HK-2 (cell line): ENCODE measurements at regions not wholly inside any gene's neighbourhood (a gene's known extent, or its start where the extent isn't known, plus 50 kb on each side); places are given as distances from the start of the nearest gene placed in this dataset.
A peak's percentile ranks its signal among the peaks of the same experiment; 100 is the strongest.

Source experiments
- DNase-seq: peaks from one replicate; pipeline ENCODE4 v3.0.0-alpha.2; 2018; ENCODE audit not compliant: unreplicated experiment

GRCh38 chr12:19572920-19573558, 133.7 kb downstream of the AEBP2 start:
- DNase-seq, result peak; percentile 27

DNA sequence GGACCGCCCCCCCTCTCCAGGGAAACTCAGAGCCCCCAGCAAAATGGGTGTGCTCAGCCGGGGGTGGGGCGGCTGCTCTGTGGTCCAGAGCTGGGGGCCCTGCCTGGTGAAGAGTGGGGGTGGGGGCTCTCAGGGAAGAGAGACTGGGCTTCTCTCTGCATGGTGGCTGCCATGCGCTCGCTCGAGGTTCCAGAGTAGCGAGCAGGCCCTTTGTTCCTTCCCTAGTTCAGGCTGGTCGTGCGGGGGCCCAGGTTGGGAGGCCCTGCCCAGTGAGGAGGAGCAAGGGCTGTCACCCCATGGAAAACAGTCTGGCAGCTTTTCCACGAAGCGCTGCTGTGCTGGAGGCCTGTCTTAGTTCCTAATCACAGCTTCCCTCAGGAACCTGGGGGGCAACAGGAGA, 134.6 kb downstream of the AEBP2 start:
- DNase-seq, result no peak

DNA sequence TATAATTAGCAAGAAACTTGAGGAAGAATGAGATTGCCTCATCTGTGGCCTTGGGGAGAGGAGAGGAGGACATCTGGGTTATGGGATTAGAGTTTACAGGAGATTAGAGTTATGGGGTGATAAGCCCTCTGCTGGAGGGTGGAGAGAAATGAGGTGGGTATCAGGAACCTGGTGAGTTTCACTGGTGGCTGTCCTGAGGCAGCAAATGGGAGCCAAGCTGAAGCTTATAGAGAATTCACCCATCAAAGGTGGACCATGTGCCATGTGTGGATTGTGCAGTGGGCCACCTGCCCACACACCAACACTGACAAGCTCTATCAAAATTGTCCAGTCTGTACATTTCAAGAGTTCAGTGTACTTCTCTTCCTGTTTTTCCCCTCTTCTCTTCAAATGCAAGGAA, 135.3 kb downstream of the AEBP2 start:
- no peak for DNase-seq

DNA sequence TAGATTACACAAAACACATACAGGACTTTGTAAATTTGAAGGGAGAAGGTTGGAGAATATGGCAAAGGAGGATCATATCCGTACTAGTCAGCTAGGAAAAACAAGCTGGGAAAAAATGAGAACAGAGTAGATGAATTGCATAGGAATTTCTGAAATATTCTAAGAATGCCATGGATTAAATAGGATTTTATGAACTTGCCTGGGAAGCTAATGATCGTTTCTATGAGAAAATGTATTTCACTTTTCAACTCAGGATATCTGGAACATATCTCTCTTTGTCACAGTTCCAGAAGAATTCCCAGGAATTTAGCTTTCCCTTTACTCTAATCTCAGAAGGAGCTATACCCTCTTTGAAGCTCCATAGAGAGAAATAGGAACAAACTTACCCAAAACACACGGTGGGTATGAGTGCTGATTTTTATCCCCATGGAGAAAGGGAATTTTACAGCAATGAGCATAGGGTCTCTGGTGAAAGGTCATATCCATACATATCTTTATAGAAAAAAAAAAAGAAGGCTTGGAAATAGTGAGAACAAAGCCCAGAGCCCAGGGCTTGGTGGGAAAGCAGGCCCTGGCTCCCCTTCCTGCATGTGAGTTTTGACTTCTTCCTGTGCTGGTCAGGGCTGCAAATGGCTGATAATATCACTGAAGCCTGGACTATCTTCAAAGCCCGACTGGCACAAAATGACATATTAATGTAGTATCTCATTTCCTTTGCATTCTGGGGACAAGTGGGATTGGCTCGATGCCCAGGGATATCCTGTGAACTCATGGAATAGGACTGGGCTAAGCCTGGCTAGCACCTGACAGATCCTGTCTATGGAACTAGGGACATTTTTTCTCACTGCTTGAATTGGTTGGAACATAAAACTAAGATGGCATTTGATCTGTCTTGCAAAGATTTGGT, 136.3 kb downstream of the AEBP2 start:
- DNase-seq, result peak; percentile 28

DNA sequence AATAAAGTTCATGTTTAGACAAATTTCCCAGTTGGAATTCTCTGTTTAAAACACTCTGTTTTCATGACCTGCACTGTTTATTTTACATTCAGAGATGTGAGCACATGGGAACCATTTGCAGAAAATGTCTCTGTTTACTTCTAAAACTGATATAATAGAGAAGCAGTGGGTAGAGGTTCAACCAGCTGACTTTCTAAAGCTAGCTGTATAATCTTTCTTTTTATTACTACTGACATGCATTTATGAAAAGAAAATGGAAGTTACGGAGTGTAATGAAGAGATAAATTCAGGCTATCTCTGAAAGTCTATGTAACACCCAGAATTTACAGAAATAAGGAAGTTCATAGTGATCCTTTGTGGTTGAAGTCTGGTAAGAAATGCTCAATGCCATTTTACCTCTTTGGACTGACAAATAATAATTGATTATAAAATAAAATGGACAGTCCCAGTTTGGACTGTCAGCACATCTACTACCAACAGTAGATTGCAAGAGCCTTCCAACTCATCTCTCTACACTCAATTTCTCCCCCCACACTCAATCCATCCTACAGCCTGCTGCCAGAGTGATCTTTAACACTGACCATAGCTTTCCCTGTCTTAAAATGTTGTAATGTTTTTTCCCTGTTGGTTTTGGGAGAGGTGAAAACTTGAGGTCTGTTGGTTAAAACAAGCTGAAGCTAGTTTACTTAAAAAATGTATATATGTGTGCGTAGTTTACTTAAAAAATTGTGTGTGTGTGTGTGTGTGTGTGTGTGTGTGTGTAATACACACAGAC, 137.4 kb downstream of the AEBP2 start:
- no peak for DNase-seq

GRCh38 chr12:19577281-19577530, 137.9 kb downstream of the AEBP2 start:
- no peak for DNase-seq

GRCh38 chr12:19584732-19585131, 145.4 kb downstream of the AEBP2 start:
- DNase-seq, result no peak

DNA sequence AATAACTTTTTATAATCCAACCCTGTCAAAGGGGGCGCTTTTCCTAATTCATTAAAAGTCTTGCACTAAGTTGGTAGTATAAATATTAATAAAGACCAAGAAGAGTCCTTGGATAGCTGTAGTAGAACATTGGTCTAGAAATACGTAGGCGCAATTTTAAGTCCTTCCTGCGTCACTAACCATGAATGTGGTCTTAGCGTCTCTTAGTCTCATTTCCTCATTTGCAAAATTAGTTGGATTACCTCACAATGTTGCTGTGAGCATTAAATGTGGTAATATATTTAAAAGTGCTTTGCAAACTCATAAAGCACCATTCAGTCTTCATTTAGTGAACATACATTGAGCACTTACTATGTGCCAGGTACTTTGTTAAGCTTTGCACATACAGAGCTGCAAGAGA, 149.7 kb downstream of the AEBP2 start:
- DNase-seq, result no peak

DNA sequence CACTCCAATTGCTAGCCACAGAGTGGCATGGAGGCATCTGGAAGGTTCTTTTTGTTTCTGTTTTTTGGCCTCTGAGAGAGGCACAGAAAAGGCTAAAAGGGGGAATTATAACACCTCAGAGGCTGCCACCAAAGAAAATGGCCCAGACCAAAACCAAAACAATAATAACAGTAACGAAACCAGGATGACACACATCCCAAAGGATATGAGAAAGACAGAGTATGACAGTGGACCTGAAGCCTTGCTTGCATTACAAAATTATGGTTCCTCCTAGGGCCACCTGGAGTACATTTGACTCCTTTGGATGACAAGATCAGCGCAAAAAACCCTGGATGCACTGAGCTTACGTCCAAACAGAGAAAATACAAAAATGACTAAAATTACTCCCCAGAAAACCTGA, 152.7 kb downstream of the AEBP2 start:
- DNase-seq, result no peak

- DNase-seq, result no peak
These were observed 157.3 kb downstream of the AEBP2 start for GRCh38 chr12:19596434-19597166.

- DNase-seq, result no peak
These were observed 158.1 kb downstream of the AEBP2 start for GRCh38 chr12:19597167-19598026.

DNA sequence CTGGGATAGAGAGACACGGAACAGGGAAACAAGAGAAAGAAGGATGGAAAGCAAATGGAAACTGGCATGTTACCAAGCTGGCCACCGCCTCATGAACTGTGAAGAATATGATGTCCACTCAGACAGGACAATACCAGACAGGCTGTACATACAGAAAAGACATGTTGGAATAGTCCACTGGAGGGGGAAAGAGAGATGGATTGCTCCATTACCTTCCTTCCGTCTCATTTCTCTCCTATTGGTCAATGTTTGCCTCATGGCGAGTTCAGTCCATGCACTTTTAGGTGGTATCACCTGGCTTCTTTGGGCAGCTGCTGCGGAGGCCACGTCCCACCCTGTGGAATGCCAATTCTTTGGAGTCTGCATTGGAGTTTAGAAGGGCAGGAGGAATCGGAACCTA, 166.4 kb downstream of the AEBP2 start:
- DNase-seq, result no peak

DNA sequence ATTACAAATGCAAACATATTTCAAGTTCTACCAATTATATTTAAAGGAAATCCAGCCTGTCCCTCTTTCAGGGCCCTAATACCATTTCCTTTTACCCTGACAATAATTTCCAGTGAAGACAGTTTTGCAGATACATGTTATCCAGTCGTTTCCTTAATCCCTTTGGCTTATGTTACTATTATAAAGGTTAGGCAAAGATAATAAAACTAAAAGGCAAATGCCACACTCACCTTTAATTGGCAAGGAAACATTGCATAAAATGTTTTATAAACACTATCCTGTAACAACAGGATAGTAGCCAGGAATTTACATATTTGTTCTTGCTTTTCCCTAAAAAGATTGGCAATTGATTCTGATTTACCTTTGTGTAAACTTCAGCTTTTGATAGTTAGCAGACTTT, 168.7 kb downstream of the AEBP2 start:
- no peak for DNase-seq

DNA sequence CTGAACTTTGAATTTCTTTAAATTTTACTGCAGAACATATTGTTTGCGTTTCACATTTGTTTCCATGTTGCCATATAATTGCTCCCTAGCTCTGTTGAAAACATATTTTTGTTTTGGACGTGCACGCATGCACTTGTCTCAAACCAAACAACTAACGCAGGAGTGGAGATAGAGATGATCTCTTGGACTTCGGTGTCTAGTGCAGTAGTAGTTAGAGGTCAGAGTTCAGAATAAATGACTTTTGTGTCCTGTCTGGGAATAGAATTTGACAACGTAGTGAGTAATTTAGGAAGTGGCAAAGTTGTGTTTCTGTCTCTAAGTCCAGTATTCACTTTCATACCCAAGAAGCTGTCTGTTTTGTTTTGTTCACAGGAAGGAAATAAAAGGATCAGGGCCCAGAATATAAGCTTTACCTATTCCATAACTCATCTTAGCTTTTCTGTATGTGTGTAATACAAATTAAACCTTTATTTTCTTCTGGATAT, 173.8 kb downstream of the AEBP2 start:
- DNase-seq, result no peak

DNA sequence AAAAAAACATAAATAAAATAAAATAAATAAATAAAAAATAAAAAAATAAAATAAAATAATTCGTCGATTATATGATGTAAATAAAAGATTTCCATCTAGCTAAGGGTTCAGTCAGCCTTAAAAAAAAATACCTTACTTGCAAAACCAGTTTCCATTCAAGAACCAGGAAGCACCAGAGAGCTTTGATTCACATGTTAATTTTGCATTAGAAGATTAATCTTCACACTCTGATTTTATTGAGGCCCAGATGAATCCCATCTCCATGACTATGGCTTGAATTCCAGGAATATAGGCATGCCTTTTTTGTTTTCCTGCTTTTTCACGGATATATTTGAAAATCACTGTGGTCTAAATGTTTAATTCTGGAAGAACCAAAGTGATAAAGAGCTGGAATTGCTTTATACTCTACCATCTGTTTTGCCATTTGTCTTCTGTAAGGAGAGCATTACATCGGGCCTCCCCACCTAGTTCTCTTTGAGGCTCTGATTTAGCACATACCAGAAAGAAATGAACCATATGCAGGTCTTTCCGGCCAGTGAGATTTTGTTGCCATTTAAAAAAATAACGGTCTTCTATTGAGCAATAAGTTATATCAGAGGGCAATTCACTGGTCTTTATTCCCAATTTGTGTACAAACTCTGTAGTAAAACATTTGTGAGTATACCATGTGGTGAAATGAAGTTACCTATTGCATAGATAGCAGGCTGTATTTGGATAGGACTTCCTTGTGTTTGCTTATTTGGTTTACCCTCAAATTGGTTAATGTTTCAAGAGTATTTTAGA, 175.5 kb downstream of the AEBP2 start:
- DNase-seq, result no peak

GRCh38 chr12:19615384-19615725, 176.1 kb downstream of the AEBP2 start:
- DNase-seq, result no peak

DNA sequence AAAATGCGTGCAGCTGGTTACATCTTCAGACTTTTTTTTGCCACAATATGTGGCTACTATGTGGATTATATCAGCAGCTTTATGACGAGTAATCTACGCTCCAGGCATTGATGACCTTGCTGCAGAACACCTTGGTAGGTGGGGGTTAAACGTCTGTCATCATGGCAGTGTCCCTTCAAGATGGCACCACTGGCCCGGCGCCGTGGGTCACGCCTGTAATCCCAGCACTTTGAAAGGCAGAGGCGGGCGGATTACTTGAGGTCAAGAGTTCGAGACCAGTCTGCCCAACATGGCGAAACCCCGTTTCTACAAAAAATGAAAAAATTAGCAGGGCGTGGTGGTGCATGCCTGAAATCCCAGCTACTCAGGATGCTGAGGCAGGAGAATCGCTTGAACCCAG, 177.5 kb downstream of the AEBP2 start:
- DNase-seq, result no peak

DNA sequence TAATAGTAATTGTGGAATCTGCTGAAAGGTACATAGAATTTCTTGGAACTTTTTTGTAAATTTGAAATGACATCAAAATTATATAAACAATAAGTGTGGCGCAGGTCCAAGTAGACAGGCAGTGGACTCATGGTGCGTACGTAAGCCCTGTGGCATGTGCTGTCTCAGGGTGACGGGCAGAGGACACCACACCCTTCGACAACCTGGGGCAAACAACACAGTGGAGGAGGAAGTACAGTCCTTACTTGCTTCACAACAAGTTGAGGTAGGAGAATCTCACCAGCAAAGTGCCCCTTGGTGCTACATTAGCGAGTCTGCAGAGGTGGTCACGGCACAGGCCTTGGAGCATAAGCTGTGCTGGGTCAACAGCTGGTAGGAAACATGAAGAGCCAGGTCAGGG, 180.9 kb downstream of the AEBP2 start:
- DNase-seq, result no peak

DNA sequence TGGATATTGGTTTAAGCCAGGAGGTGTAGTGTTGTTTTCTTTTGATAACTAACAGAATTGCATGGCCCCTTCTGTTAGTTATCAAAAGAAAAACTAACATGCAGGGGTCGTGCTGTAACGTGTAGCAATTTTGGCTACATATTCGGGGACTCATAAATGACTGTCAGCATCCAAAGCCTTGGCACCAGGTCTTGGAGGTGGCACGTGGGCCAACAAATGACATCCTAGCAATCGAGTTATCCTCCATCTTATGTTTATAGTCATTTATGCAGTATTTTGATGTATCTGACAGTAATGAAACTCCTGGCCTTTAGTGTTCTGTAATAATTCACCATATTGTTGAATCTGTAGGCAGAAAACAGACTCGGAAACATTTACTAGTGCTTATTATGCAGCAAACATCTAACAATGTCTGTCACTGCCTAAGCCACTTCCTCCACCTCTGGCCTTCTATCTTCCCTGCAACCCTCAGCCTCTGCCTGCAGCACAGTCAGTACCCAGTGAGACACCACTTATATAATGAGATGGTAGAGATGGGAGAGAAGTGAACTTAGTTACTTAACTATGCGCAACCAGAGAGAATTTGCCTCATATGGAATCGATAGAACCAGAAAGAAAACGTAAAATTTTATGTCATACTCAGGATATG, 184.6 kb downstream of the AEBP2 start:
- DNase-seq, result no peak

DNA sequence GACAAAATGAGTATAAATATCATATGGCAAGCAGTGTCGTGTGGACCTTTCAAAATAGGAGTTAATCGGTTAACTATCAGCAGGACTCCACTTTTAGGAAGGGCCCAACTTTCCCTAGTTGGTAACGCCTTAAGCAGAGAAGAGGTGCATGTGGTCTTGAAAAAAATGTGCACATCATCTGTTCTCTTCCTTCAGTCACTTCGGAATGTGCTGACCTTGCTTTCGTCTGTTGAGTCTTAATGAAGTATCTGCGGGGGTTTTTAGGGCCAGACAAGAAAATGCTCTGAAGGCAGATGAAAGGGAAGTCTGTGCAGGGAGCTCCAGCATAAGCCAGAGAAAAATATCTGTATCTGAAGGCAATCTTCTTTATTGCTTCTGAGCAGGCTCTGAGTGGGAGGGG, 185.2 kb downstream of the AEBP2 start:
- no peak for DNase-seq
